ENCODE measurements at regions not wholly inside any gene's neighbourhood (a gene's known extent, or its start where the extent isn't known, plus 50 kb on each side); places are given as distances from the start of the nearest gene placed in this dataset.

DNA sequence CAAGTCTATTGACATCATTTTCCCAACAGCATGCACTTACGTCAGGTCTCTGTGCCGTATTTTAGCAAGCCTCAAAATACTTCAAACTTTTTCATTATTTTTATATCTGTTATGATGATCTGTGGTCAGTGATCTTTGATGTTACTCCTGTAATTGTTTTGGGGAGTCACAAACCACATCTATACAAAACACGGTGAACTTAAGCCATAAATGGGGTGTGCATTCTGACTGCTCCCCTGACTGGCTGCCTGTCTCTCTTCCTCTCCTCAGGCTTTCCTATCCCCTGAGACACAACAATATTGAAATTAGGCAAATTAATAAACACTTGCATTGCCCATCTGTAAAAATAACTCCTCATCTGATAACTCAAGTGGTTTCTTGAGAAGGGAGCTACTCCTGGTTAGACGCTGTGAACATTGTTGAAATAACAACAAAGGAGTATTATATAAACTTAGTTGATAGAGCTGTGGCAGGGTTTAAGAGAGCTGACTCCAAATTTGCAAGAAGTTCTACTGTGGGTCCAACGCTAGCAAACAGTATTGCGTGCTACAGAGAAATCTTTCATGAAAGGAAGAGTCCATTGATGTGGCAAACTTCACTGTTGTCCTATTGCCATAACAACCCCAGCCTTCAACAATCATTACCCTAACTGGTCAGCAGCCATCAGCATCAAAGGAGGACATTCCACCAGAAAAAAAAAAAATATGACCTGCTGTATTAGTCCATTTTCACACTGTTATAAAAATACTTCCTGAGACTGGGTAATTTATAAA is 105.8 kb upstream of the DSCAM start:
- Histone ChIP-seq H3K9me3 (ENCODE audit: control insufficient read depth, insufficient read depth, low read length) (peaks cover 7% of the 10 kb centered on the region; the same call in 1 of the 2 replicates), H3K9ac (ENCODE audit: low read depth, low read length) (no peak overlapping the region), H2BK120ac (ENCODE audit: low read depth, low read length) (no peak overlapping the region), H4K8ac (ENCODE audit: low read depth in 2 of 2, low read length in 2 of 2) (no peak overlapping the region), H3K14ac (replicated peaks; ENCODE audit: low read depth, low read length) (no peak overlapping the region), H3K4ac (ENCODE audit: low read depth, low read length) (no peak overlapping the region), H2BK15ac (ENCODE audit: low read depth, low read length) (no peak overlapping the region), H4K91ac (ENCODE audit: insufficient read depth, low read depth, low read length) (no peak overlapping the region), H3K9me1 (ENCODE audit: insufficient read depth, low read length) (no peaks in the 10 kb centered on the region), H2AK5ac (ENCODE audit: low read depth, low read length) (no peak overlapping the region), H2AFZ (replicated peaks; ENCODE audit: low read length, poor library complexity) (no peak overlapping the region), H4K20me1 (ENCODE audit: insufficient read depth, low read length) (no peaks in the 10 kb centered on the region), H2AK9ac (replicated peaks; ENCODE audit: low read depth, low read length, poor library complexity) (no peak overlapping the region), H3K18ac (ENCODE audit: low read depth, low read length) (no peak overlapping the region), H3K36me3 (ENCODE audit: control insufficient read depth, insufficient read depth, low read length) (no peaks in the 10 kb centered on the region), H3K27ac (ENCODE audit: insufficient read depth, low read length) (no peak overlapping the region), H3K4me2 (ENCODE audit: low read depth, low read length) (no peak overlapping the region), H3K4me3 (ENCODE audit: insufficient read depth, low read depth, low read length) (no peak overlapping the region), H3K27me3 (ENCODE audit: control insufficient read depth, insufficient read depth, low read length) (no peaks in the 10 kb centered on the region), H2BK5ac (ENCODE audit: low read depth, low read length, poor library complexity, severe bottlenecking) (no peak overlapping the region), H3K23ac (ENCODE audit: low read depth, low read length) (no peak overlapping the region), H4K5ac (ENCODE audit: low read depth, low read length) (no peak overlapping the region), H2BK20ac (ENCODE audit: low read depth, low read length) (no peak overlapping the region), H3K79me1 (ENCODE audit: low read depth in 1 of 2, low read length in 2 of 2) (no peaks in the 10 kb centered on the region), H3K4me1 (ENCODE audit: control insufficient read depth, insufficient read depth, low read length) (no peaks in the 10 kb centered on the region), H3K56ac (ENCODE audit: extremely low read depth, insufficient read depth, low read length) (no peak overlapping the region)
- ATAC-seq (ENCODE audit: low read depth), result no peak
- intact Hi-C loops (cut with micrococcal nuclease) (no loop called here), dilution Hi-C loops (cut with HindIII; ENCODE audit: low sequenced_read_pairs, unreplicated experiment) (no loop called here), in situ Hi-C loops (cut with MboI; ENCODE audit: low sequenced_read_pairs) (no loop called here)
- TF ChIP-seq CEBPB (IDR thresholded peaks at IDR 0.05; ENCODE audit: low read depth, low read length) (no peak), NFE2L2 (IDR thresholded peaks at IDR 0.05; ENCODE audit: low read depth, low read length) (no peak), CHD1 (IDR thresholded peaks at IDR 0.05; ENCODE audit: low read depth, low read length) (no peak), FOS (IDR thresholded peaks at IDR 0.05; ENCODE audit: low read depth, low read length) (no peak), MAZ (IDR thresholded peaks at IDR 0.05; ENCODE audit: borderline replicate concordance, low read depth, low read length) (no peak), RCOR1 (IDR thresholded peaks at IDR 0.05; ENCODE audit: insufficient replicate concordance, low read length) (no peak), RAD21 (IDR thresholded peaks at IDR 0.05; ENCODE audit: low read length) (no peak), BHLHE40 (IDR thresholded peaks at IDR 0.05; ENCODE audit: low read depth, low read length) (no peak), POLR2A (IDR thresholded peaks at IDR 0.05; ENCODE audit: low read depth, low read length) (no peak), SMC3 (IDR thresholded peaks at IDR 0.05; ENCODE audit: low read depth, low read length) (no peak), RFX5 (IDR thresholded peaks at IDR 0.05; ENCODE audit: low read depth, low read length) (no peak), MAFK (IDR thresholded peaks at IDR 0.05; ENCODE audit: low read depth, low read length) (no peak), MXI1 (IDR thresholded peaks at IDR 0.05; ENCODE audit: borderline replicate concordance, low read depth, low read length) (no peak)
- TF ChIP-seq, protein P1, sequence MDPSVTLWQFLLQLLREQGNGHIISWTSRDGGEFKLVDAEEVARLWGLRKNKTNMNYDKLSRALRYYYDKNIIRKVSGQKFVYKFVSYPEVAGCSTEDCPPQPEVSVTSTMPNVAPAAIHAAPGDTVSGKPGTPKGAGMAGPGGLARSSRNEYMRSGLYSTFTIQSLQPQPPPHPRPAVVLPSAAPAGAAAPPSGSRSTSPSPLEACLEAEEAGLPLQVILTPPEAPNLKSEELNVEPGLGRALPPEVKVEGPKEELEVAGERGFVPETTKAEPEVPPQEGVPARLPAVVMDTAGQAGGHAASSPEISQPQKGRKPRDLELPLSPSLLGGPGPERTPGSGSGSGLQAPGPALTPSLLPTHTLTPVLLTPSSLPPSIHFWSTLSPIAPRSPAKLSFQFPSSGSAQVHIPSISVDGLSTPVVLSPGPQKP (IDR thresholded peaks at IDR 0.05; ENCODE audit: borderline replicate concordance, low read depth, low read length), result no peak
- TF ChIP-seq, protein P2, sequence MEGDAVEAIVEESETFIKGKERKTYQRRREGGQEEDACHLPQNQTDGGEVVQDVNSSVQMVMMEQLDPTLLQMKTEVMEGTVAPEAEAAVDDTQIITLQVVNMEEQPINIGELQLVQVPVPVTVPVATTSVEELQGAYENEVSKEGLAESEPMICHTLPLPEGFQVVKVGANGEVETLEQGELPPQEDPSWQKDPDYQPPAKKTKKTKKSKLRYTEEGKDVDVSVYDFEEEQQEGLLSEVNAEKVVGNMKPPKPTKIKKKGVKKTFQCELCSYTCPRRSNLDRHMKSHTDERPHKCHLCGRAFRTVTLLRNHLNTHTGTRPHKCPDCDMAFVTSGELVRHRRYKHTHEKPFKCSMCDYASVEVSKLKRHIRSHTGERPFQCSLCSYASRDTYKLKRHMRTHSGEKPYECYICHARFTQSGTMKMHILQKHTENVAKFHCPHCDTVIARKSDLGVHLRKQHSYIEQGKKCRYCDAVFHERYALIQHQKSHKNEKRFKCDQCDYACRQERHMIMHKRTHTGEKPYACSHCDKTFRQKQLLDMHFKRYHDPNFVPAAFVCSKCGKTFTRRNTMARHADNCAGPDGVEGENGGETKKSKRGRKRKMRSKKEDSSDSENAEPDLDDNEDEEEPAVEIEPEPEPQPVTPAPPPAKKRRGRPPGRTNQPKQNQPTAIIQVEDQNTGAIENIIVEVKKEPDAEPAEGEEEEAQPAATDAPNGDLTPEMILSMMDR (conservative IDR thresholded peaks at IDR 0.05; ENCODE audit: low read depth, low read length), result no peak
- TF ChIP-seq, protein P3, sequence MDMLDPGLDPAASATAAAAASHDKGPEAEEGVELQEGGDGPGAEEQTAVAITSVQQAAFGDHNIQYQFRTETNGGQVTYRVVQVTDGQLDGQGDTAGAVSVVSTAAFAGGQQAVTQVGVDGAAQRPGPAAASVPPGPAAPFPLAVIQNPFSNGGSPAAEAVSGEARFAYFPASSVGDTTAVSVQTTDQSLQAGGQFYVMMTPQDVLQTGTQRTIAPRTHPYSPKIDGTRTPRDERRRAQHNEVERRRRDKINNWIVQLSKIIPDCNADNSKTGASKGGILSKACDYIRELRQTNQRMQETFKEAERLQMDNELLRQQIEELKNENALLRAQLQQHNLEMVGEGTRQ (IDR thresholded peaks at IDR 0.05; ENCODE audit: low read depth, low read length), result no peak
- WGBS, 2 experiments (ENCODE audit: extremely low coverage in 2 of 2, insufficient read length in 1 of 2), result 40% methylated on average over 1 of the region's 6 CpGs; no CpG with 5 or more reads in 1 of the 2 experiments
- DNase-seq, result no peak
- POLR2A ChIA-PET (ENCODE audit: unreplicated experiment), result no interaction called here
- CTCF ChIA-PET, result no interaction called here
- no TSS peak for BruUV-seq (replicated peaks)
